ENCODE measurements at regions not wholly inside any gene's neighbourhood (a gene's known extent, or its start where the extent isn't known, plus 50 kb on each side); places are given as distances from the start of the nearest gene placed in this dataset.

DNA sequence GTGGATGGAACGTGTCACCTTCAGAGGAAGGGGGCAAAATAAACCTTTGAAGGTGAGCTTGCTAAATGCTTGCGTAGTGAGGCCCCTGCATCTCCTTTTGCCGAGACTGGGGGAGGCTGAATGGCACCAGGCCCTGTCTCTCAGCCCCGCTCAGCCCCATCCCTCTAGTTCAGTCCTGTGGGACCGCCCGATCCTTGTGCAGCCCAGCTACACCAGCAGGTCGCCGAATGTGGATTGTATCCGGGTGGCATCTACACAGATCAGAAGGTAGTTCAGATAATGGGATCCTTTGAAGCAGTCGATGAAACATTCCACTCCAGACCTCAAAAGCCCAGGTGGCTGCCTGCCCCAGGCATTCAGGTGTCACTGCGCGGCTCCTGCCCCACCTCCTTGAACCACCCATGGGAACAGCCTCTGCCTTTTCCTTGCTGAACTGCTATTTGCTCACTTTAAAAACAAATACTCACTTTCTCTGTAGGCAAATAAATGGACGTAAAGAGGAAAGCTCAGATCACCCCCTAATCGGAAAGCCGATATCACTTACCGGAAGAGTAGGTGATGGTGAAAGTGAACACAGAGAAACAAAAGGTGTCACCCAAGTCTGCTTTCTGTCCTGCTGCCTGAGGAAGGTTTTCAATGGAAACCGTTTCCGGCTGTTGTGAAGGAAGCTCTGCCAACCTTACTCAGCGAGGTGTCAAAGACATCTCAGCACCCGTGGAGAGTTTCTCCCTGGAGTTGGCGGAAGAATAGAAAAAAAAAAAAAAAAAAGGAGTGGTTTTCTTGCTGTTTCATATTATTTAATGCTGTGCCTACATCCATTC is 100.3 kb upstream of the NCOR2 start:
- Histone ChIP-seq H3K4me3 (ENCODE audit: low read length) (no peak overlapping the region), H3K4me1 (ENCODE audit: control insufficient read depth, insufficient read depth, low read length) (peaks cover 14% of the 10 kb centered on the region), H3K27me3 (ENCODE audit: control insufficient read depth, insufficient read depth) (no peaks in the 10 kb centered on the region), H3K9me3 (ENCODE audit: control insufficient read depth, low read length) (no peaks in the 10 kb centered on the region), H3K27ac (ENCODE audit: low read length) (no peak overlapping the region)
- intact Hi-C loops (cut with DNase I) = loop anchor here in 1 of 4 donors (10.0 kb wide), 1 partner anchor 93 kb away; no protein-coding TSS in a partner anchor
- ATAC-seq = peak in 1 of 2 donors; percentile 11
- 75% methylated on average over 21 of the region's 21 CpGs for WGBS
- no peak for DNase-seq

- H3K27ac ChIP-seq (ENCODE audit: low read length) = no peak overlapping the region
- no peak overlapping the region for H3K4me3 ChIP-seq (ENCODE audit: low read length)
- H3K4me1 ChIP-seq (ENCODE audit: control insufficient read depth, insufficient read depth, low read length) = peaks cover 14% of the 10 kb centered on the region
- H3K27me3 ChIP-seq (ENCODE audit: control insufficient read depth, insufficient read depth) = no peaks in the 10 kb centered on the region
- 87% methylated on average over 4 of the region's 4 CpGs for WGBS
- DNase-seq = peak in 2 of 3 donors; percentile 4 to 7
- no peaks in the 10 kb centered on the region for H3K9me3 ChIP-seq (ENCODE audit: control insufficient read depth, low read length)
- intact Hi-C loops (cut with DNase I) = loop anchor here in 1 of 4 donors (10.0 kb wide), 1 partner anchor 92 kb away; no protein-coding TSS in a partner anchor
- no peak for ATAC-seq
Observed at GRCh38 chr12:124666722-124667259, 99.4 kb upstream of the NCOR2 start.

DNA sequence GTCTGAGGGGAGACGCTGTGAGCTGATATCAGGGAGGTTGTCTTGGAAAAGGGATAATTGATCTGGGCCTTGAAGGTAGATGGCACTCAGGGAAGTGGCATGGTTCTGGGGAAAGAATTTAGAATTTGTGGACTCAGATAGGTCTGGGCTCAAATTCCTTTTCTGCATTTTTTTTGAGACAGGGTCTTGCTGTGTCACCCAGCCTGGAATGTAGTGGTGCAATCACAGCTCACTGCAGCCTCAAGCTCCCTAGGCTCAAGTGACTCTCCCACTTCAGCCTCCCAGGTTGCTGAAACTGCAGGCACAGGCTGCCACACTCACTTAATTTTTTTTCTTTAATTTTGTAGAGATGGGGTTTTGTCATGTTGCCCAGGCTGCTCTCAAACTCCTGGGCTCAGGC is 98.1 kb upstream of the NCOR2 start:
- Histone ChIP-seq H3K4me3 (ENCODE audit: low read length) (no peak overlapping the region), H3K27me3 (ENCODE audit: control insufficient read depth, insufficient read depth) (no peaks in the 10 kb centered on the region), H3K27ac (ENCODE audit: low read length) (no peak overlapping the region), H3K4me1 (ENCODE audit: control insufficient read depth, insufficient read depth, low read length) (peaks cover 14% of the 10 kb centered on the region), H3K9me3 (ENCODE audit: control insufficient read depth, low read length) (no peaks in the 10 kb centered on the region)
- DNase-seq (peak in 2 of 3 donors; percentile 25 to 29), ATAC-seq (no peak)
- WGBS = 89% methylated on average over 1 of the region's 1 CpG
- intact Hi-C loops (cut with DNase I) = loop anchor here in 1 of 4 donors (10.0 kb wide), 1 partner anchor 91 kb away; no protein-coding TSS in a partner anchor

DNA sequence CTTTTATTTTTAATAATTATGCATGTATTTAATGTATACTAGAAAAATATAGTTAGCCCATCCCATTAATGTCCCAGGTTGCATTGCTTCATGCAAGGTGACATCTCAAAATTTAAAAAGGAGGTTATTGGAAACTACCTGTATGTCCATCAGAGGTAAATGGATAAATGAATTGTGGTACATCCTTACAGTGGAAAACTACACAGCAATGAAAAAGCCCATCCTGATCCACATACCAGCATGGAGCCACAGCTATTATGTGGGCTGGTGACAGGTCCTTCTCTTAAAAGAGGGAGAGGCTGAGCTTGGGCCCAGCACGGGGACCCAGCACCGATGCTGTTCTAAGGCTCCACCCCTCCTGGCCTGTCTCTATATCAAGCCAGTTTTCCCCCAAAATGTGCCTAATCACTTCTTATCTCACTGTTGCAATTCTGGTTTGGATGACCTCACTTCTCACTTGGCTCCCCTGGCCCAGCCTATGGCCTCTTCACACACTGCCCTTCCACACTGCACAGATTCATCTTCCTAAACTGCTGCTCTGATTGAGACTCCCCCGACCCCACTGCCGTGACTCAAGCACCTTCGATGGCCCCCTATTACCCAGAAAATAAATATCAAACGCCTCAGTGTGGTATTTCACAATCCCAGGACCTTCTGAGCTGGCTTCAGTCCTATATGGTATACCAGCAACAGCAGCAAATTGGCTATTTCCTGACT is 97.1 kb upstream of the NCOR2 start:
- peaks cover 14% of the 10 kb centered on the region for H3K4me1 ChIP-seq (ENCODE audit: control insufficient read depth, insufficient read depth, low read length)
- no peak overlapping the region for H3K4me3 ChIP-seq (ENCODE audit: low read length)
- peak; percentile 47 to 65 for ATAC-seq
- no peaks in the 10 kb centered on the region for H3K27me3 ChIP-seq (ENCODE audit: control insufficient read depth, insufficient read depth)
- 64% methylated on average over 6 of the region's 6 CpGs for whole genome bisulfite sequencing
- H3K27ac ChIP-seq (ENCODE audit: low read length) = no peak overlapping the region
- H3K9me3 ChIP-seq (ENCODE audit: control insufficient read depth, low read length) = no peaks in the 10 kb centered on the region
- DNase-seq = peak in 2 of 3 donors; percentile 62 to 64
- intact Hi-C loops (cut with DNase I) = loop anchor here in 1 of 4 donors (10.0 kb wide), 1 partner anchor 90 kb away; no protein-coding TSS in a partner anchor

- Histone ChIP-seq H3K4me3 (ENCODE audit: low read length) (no peak overlapping the region), H3K27ac (ENCODE audit: low read length) (no peak overlapping the region), H3K4me1 (ENCODE audit: control insufficient read depth, insufficient read depth, low read length) (peaks cover 14% of the 10 kb centered on the region), H3K9me3 (ENCODE audit: control insufficient read depth, low read length) (no peaks in the 10 kb centered on the region), H3K27me3 (ENCODE audit: control insufficient read depth, insufficient read depth) (no peaks in the 10 kb centered on the region)
- intact Hi-C loops (cut with DNase I) = loop anchor here in 1 of 4 donors (10.0 kb wide), 1 partner anchor 89 kb away; no protein-coding TSS in a partner anchor
- 57% methylated on average over 19 of the region's 19 CpGs for WGBS
- peak in 1 of 3 donors; percentile 51 for DNase-seq
- ATAC-seq = no peak
Observed at GRCh38 chr12:124663771-124664366, 96.5 kb upstream of the NCOR2 start.

- no peaks in the 10 kb centered on the region for H3K27me3 ChIP-seq (ENCODE audit: control insufficient read depth, insufficient read depth)
- DNase-seq (peak in 2 of 3 donors; percentile 45 to 60), ATAC-seq (no peak)
- no peak overlapping the region for H3K27ac ChIP-seq (ENCODE audit: low read length)
- intact Hi-C loops (cut with DNase I) = loop anchor here in 1 of 4 donors (10.0 kb wide), 1 partner anchor 88 kb away; no protein-coding TSS in a partner anchor
- H3K4me3 ChIP-seq (ENCODE audit: low read length) = no peak overlapping the region
- WGBS = 57% methylated on average over 7 of the region's 7 CpGs
- no peaks in the 10 kb centered on the region for H3K9me3 ChIP-seq (ENCODE audit: control insufficient read depth, low read length)
- peaks cover 8% of the 10 kb centered on the region for H3K4me1 ChIP-seq (ENCODE audit: control insufficient read depth, insufficient read depth, low read length)
Observed at GRCh38 chr12:124663206-124663605, 95.8 kb upstream of the NCOR2 start.

DNA sequence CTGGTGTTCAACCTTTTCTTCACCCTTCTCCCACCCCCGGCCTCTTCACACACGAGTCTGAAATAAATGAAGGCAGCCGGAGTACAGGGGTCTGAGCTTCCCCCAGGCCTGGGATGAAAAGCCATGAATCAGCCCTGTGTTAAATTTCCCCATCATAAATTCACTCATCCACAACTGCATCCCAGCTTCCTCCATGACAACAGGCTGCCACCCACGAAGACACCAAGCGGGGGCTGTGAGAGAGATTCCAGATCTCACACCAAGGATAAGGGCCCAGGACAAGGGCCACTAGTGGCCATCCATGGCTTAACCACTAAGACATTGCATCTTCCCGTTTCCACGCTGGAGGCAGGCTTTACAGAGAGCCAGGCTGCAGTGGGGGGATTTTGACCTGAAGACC is 93.9 kb upstream of the NCOR2 start:
- H3K27ac ChIP-seq (ENCODE audit: low read length) = no peak overlapping the region
- no peak for ATAC-seq
- no peaks in the 10 kb centered on the region for H3K27me3 ChIP-seq (ENCODE audit: control insufficient read depth, insufficient read depth)
- H3K4me3 ChIP-seq (ENCODE audit: low read length) = no peak overlapping the region
- intact Hi-C loops (cut with DNase I) = loop anchor here in 1 of 4 donors (10.0 kb wide), 1 partner anchor 87 kb away; no protein-coding TSS in a partner anchor
- peaks cover 9% of the 10 kb centered on the region for H3K4me1 ChIP-seq (ENCODE audit: control insufficient read depth, insufficient read depth, low read length)
- peak in 2 of 3 donors; percentile 15 to 22 for DNase-seq
- H3K9me3 ChIP-seq (ENCODE audit: control insufficient read depth, low read length) = no peaks in the 10 kb centered on the region
- WGBS = 79% methylated on average over 7 of the region's 7 CpGs

DNA sequence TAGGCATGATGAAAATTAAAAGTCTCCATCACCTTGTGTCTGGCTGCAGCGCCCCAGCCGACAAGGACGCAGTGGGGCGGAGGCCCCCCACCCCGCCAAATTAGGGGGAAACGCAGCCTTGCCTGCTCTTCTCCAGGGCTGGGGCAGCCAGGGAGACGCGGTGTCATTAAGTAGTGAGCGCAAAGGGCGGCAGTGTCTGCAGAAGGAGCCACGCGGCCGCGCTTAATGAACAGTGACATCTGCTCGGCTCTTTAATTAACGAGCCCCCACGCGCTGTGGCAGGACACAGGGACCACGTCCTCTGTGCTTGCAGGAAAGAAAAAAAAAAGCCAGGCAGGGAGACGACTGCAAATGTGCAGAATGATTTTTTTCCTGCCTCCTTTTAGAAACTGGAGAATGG is 93.4 kb upstream of the NCOR2 start:
- H3K4me1 ChIP-seq (ENCODE audit: control insufficient read depth, insufficient read depth, low read length) = peaks cover 9% of the 10 kb centered on the region
- intact Hi-C loops (cut with DNase I) = loop anchor here in 1 of 4 donors (10.0 kb wide), 1 partner anchor 86 kb away; no protein-coding TSS in a partner anchor
- H3K27ac ChIP-seq (ENCODE audit: low read length) = no peak overlapping the region
- DNase-seq (peak in 2 of 3 donors; percentile 11 to 29), ATAC-seq (no peak)
- no peaks in the 10 kb centered on the region for H3K27me3 ChIP-seq (ENCODE audit: control insufficient read depth, insufficient read depth)
- H3K4me3 ChIP-seq (ENCODE audit: low read length) = no peak overlapping the region
- H3K9me3 ChIP-seq (ENCODE audit: control insufficient read depth, low read length) = no peaks in the 10 kb centered on the region
- WGBS = 67% methylated on average over 20 of the region's 20 CpGs

GRCh38 chr12:124658806-124659402 is 91.5 kb upstream of the NCOR2 start:
- Histone ChIP-seq H3K27me3 (ENCODE audit: control insufficient read depth, insufficient read depth) (no peaks in the 10 kb centered on the region), H3K27ac (ENCODE audit: low read length) (no peak overlapping the region), H3K9me3 (ENCODE audit: control insufficient read depth, low read length) (no peaks in the 10 kb centered on the region), H3K4me1 (ENCODE audit: control insufficient read depth, insufficient read depth, low read length) (peaks cover 8% of the 10 kb centered on the region), H3K4me3 (ENCODE audit: low read length) (no peak overlapping the region)
- peak in 1 of 3 donors; percentile 9 for DNase-seq
- WGBS = 92% methylated on average over 8 of the region's 8 CpGs
- ATAC-seq = no peak
- intact Hi-C loops (cut with DNase I) = no loop called here

DNA sequence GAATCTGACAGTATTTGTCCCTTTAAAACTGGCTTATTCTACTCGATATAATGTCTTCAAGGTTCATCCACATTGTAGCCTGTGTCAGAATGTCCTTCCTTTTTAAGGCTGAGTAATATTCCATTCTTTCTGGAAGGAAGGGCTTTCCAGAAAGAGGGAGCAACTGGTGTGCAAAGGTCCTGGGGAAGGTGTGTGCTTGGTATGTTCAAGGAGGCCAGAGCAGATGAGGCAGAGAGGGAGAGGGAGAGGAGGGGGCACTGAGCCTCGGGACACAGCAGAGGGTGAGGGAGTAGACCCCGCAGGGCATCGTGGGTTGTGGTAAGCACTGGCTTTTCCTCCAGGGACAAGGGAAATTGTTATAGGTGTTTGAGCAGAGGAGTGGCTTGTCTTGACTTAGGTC is 90.9 kb upstream of the NCOR2 start:
- H3K27ac ChIP-seq (ENCODE audit: low read length) = no peak overlapping the region
- ATAC-seq = no peak
- intact Hi-C loops (cut with DNase I) = no loop called here
- H3K4me1 ChIP-seq (ENCODE audit: control insufficient read depth, insufficient read depth, low read length) = peaks cover 6% of the 10 kb centered on the region
- WGBS = 91% methylated on average over 4 of the region's 4 CpGs
- H3K27me3 ChIP-seq (ENCODE audit: control insufficient read depth, insufficient read depth) = no peaks in the 10 kb centered on the region
- DNase-seq = peak in 1 of 3 donors; percentile 25
- no peak overlapping the region for H3K4me3 ChIP-seq (ENCODE audit: low read length)
- H3K9me3 ChIP-seq (ENCODE audit: control insufficient read depth, low read length) = no peaks in the 10 kb centered on the region

Measured in right cardiac atrium (tissue), 5 donors.